ENCODE measurements at regions not wholly inside any gene's neighbourhood (a gene's known extent, or its start where the extent isn't known, plus 50 kb on each side); places are given as distances from the start of the nearest gene placed in this dataset.
A peak's percentile ranks its signal among the peaks of the same experiment; 100 is the strongest.

GRCh38 chr20:19026121-19026878, 186.1 kb upstream of the SLC24A3 start:
- ChIA-PET CTCF (interaction anchor here (0.5 to 0.6 kb wide), 2 partner anchors 125 to 592 kb away, joined by 3 to 5 read pairs; no protein-coding TSS in a partner anchor), POLR2A (ENCODE audit: low non-redundant PET) (no interaction called here)
- DNase-seq (ENCODE audit: low spot score): no peak
- TF ChIP-seq CTCF (conservative IDR thresholded peaks at IDR 0.05; ENCODE audit: low read depth): no peak
- H3K27ac ChIP-seq: no peak overlapping the region

GRCh38 chr20:19026901-19027644, 185.4 kb upstream of the SLC24A3 start:
- ChIA-PET POLR2A (ENCODE audit: low non-redundant PET) (no interaction called here), CTCF (interaction anchor here (0.5 kb wide), 1 partner anchor 126 kb away, joined by 5 read pairs; no protein-coding TSS in a partner anchor)
- TF ChIP-seq CTCF (conservative IDR thresholded peaks at IDR 0.05; ENCODE audit: low read depth): no peak
- H3K27ac ChIP-seq: no peak overlapping the region
- DNase-seq (ENCODE audit: low spot score): no peak

- no peak for DNase-seq (ENCODE audit: low spot score)
- no peak for TF ChIP-seq CTCF (conservative IDR thresholded peaks at IDR 0.05; ENCODE audit: low read depth)
- CTCF ChIA-PET: interaction anchor here (0.6 kb wide), 1 partner anchor 1595 kb away, joined by 6 read pairs; no protein-coding TSS in a partner anchor
- H3K27ac ChIP-seq: no peak overlapping the region
- POLR2A ChIA-PET (ENCODE audit: low non-redundant PET): no interaction called here
These were observed 184.5 kb upstream of the SLC24A3 start for GRCh38 chr20:19027971-19028370.

GRCh38 chr20:19041787-19042186, 170.7 kb upstream of the SLC24A3 start:
- DNase-seq (ENCODE audit: low spot score): no peak
- CTCF ChIA-PET: no interaction called here
- POLR2A ChIA-PET (ENCODE audit: low non-redundant PET): no interaction called here
- no peak overlapping the region for H3K27ac ChIP-seq
- no peak for TF ChIP-seq CTCF (conservative IDR thresholded peaks at IDR 0.05; ENCODE audit: low read depth)

- no peak overlapping the region for H3K27ac ChIP-seq
- no peak for DNase-seq (ENCODE audit: low spot score)
- POLR2A ChIA-PET (ENCODE audit: low non-redundant PET): no interaction called here
- TF ChIP-seq CTCF (conservative IDR thresholded peaks at IDR 0.05; ENCODE audit: low read depth): no peak
- CTCF ChIA-PET: no interaction called here
These were observed 167.1 kb upstream of the SLC24A3 start for GRCh38 chr20:19045371-19045770.

- H3K27ac ChIP-seq: no peak overlapping the region
- DNase-seq (ENCODE audit: low spot score): peak; percentile 73
- CTCF ChIA-PET: interaction anchor here (0.6 to 0.8 kb wide), 2 partner anchors 167 to 632 kb away, joined by 3 to 4 read pairs; no protein-coding TSS in a partner anchor
- TF ChIP-seq CTCF (conservative IDR thresholded peaks at IDR 0.05; ENCODE audit: low read depth): no peak
- POLR2A ChIA-PET (ENCODE audit: low non-redundant PET): no interaction called here
These were observed 165.1 kb upstream of the SLC24A3 start for GRCh38 chr20:19047040-19047950.
